ENCODE measurements at regions not wholly inside any gene's neighbourhood (a gene's known extent, or its start where the extent isn't known, plus 50 kb on each side); places are given as distances from the start of the nearest gene placed in this dataset.

- H4K91ac ChIP-seq (ENCODE audit: insufficient read length, low read depth, low read length), result no peak overlapping the region
These were observed 119.4 kb upstream of the PTCH1 start for GRCh38 chr9:95635986-95636671.

More at GRCh38 chr9:95635986-95636671, 119.4 kb upstream of the PTCH1 start:
- Mint-ChIP-seq H3K4me3 (no peak overlapping the region), H3K4me1 (peaks cover 8 to 21% of the 10 kb centered on the region in 2 experiments), H3K27me3 (ENCODE audit: low read depth) (peaks cover 12% of the 10 kb centered on the region), H3K36me3 (ENCODE audit: insufficient read depth in 1 of 3, low read depth in 3 of 3) (no peaks in the 10 kb centered on the region), H3K9me3 (no peaks in the 10 kb centered on the region), H3K27ac (no peak overlapping the region)
- no peak overlapping the region for H4K5ac ChIP-seq (ENCODE audit: insufficient read length, low read depth, low read length)
- H3K18ac ChIP-seq (ENCODE audit: insufficient read length, low read depth, low read length), result no peak overlapping the region
- no peaks in the 10 kb centered on the region for H3K9me3 ChIP-seq (ENCODE audit: control insufficient read depth, low read depth, low read length)
- H3K4me2 ChIP-seq (ENCODE audit: insufficient read depth, insufficient read length, low read length), result no peak overlapping the region
- H4K20me1 ChIP-seq (ENCODE audit: control insufficient read depth, insufficient read depth, insufficient read length), result no peaks in the 10 kb centered on the region
- H3K79me1 ChIP-seq (ENCODE audit: insufficient read depth, low read depth, low read length, poor library complexity, severe bottlenecking), result no peaks in the 10 kb centered on the region
- H3K4me1 ChIP-seq (ENCODE audit: insufficient read depth, low read length), result no peaks in the 10 kb centered on the region
- H3K27ac ChIP-seq (ENCODE audit: insufficient read length, low read depth, low read length), result no peak overlapping the region
- H3K23me2 ChIP-seq (ENCODE audit: insufficient read length, low read depth, low read length, poor library complexity, severe bottlenecking), result no peaks in the 10 kb centered on the region
- H3T11ph ChIP-seq (ENCODE audit: low read length), result no peak overlapping the region
- no peak overlapping the region for H2AFZ ChIP-seq (ENCODE audit: low read length)
- H2BK15ac ChIP-seq (ENCODE audit: low read depth, low read length), result no peak overlapping the region
- no peak overlapping the region for H3K9ac ChIP-seq (ENCODE audit: extremely low read depth, insufficient read length, low read length)
- no peak overlapping the region for H3K14ac ChIP-seq (ENCODE audit: insufficient read depth, low read length)
- H2BK20ac ChIP-seq (ENCODE audit: low read depth, low read length, poor library complexity, severe bottlenecking), result no peak overlapping the region
- no peak overlapping the region for H3K23ac ChIP-seq (ENCODE audit: insufficient read length, low read depth, low read length)
- no peak overlapping the region for H4K8ac ChIP-seq (replicated peaks; ENCODE audit: insufficient read length, low read depth, low read length)
- no peak overlapping the region for H3K4ac ChIP-seq (ENCODE audit: low read depth, low read length)
- H3K79me2 ChIP-seq (ENCODE audit: insufficient read depth, low read length), result no peaks in the 10 kb centered on the region
- WGBS (ENCODE audit: extremely low coverage, insufficient read length, low lambda C conversion rate), result no CpG with 5 or more reads among the region's 4 CpGs
- no peaks in the 10 kb centered on the region for H3K27me3 ChIP-seq (ENCODE audit: insufficient read depth, low read length)
- H2BK12ac ChIP-seq (ENCODE audit: insufficient read length, low read depth, low read length), result no peak overlapping the region
- H3K56ac ChIP-seq (ENCODE audit: insufficient read length, low read depth, low read length), result no peak overlapping the region
- no peak overlapping the region for H2BK5ac ChIP-seq (ENCODE audit: insufficient read length, low read length)
- H2AK5ac ChIP-seq (ENCODE audit: insufficient read length, low read length), result no peak overlapping the region
- no peak for TF ChIP-seq CTCF (conservative IDR thresholded peaks at IDR 0.05)
- no peak overlapping the region for H2BK120ac ChIP-seq (ENCODE audit: low read depth, low read length, poor library complexity, severe bottlenecking)
- no peak for DNase-seq

Measured in H9 (cell line).